DND-41 (cell line): ENCODE measurements at regions not wholly inside any gene's neighbourhood (a gene's known extent, or its start where the extent isn't known, plus 50 kb on each side); places are given as distances from the start of the nearest gene placed in this dataset.

ENCODE experiments used
- ATAC-seq: fragments of 200-7000 bp; cut with Tn5 transposase; 3 replicates; pipeline ENCODE4 v1.9.1; 2021; ENCODE audit warnings: low read depth; ENCODE audit not compliant: insufficient read depth
- DNase-seq: peaks from one replicate; pipeline ENCODE4 v3.0.0-alpha.2; 2020
- H2AFZ ChIP-seq: 2 replicates; pipeline ENCODE4 v1.6.0; 2012; ENCODE audit warnings: low read depth, low read length
- H3K27ac ChIP-seq: 2 replicates; pipeline ENCODE4 v1.5.1; 2012; ENCODE audit warnings: low read length, inconsistent platforms
- H3K27me3 ChIP-seq: fragments of 200-600 bp; sonication (generic); 2 replicates; pipeline ENCODE4 v1.6.0; 2012; ENCODE audit warnings: low read length, mild to moderate bottlenecking, inconsistent platforms; ENCODE audit not compliant: insufficient read depth, poor library complexity
- H3K36me3 ChIP-seq: 2 replicates; pipeline ENCODE4 v1.5.1; 2012; ENCODE audit warnings: low read length, inconsistent platforms; ENCODE audit not compliant: insufficient read depth
- H3K4me1 ChIP-seq: 2 replicates; pipeline ENCODE4 v1.5.1; 2012; ENCODE audit warnings: mild to moderate bottlenecking, low read length; ENCODE audit not compliant: insufficient read depth
- H3K4me2 ChIP-seq: 2 replicates; pipeline ENCODE4 v1.6.0; 2012; ENCODE audit warnings: mild to moderate bottlenecking, moderate library complexity, low read length, inconsistent platforms; ENCODE audit not compliant: insufficient read depth
- H3K4me3 ChIP-seq, 2 experiments: fragments of 200-600 bp in 1 of 2; shearing (Covaris generic) in 1 of 2; 2 replicates each; pipeline ENCODE4 v1.5.1; 2012 to 2016; ENCODE audit warnings: inconsistent platforms in 2 of 2, low read length in 2 of 2, mild to moderate bottlenecking in 2 of 2, low read depth in 1 of 2, moderate library complexity in 1 of 2
- H3K79me2 ChIP-seq: 2 replicates; pipeline ENCODE4 v1.6.0; 2012; ENCODE audit warnings: low read length, inconsistent platforms; ENCODE audit not compliant: insufficient read depth
- H3K9ac ChIP-seq: 2 replicates; pipeline ENCODE4 v1.6.0; 2012; ENCODE audit warnings: low read depth, mild to moderate bottlenecking, inconsistent platforms, low read length, moderate library complexity
- H3K9me3 ChIP-seq: 2 replicates; pipeline ENCODE4 v1.5.1; 2012; ENCODE audit warnings: low read length, moderate library complexity, mild to moderate bottlenecking, inconsistent platforms; ENCODE audit not compliant: insufficient read depth, severe bottlenecking
- H4K20me1 ChIP-seq: 2 replicates; pipeline ENCODE4 v1.6.0; 2012; ENCODE audit warnings: low read length; ENCODE audit not compliant: insufficient read depth
- CTCF ChIP-seq: IDR thresholded peaks from 2 replicates; pipeline ENCODE4 v1.5.1; 2012; ENCODE audit warnings: borderline replicate concordance, low read length, moderate library complexity, mild to moderate bottlenecking; ENCODE audit not compliant: poor library complexity, severe bottlenecking; ENCODE audit errors: extremely low read depth
- EZH2 ChIP-seq: IDR thresholded peaks from 3 replicates; pipeline ENCODE4 v1.6.1; 2012; ENCODE audit warnings: borderline replicate concordance, low read depth, mild to moderate bottlenecking, moderate library complexity, low read length, inconsistent platforms; ENCODE audit not compliant: severe bottlenecking

- ATAC-seq = no peak
- H3K36me3 ChIP-seq = no peaks in the 10 kb centered on the region
- no peaks in the 10 kb centered on the region for H3K27me3 ChIP-seq
Measured at GRCh38 chrX:65589304-65589703, 54.7 kb upstream of the LAS1L start.

GRCh38 chrX:65588795-65589194, 54.2 kb upstream of the LAS1L start:
- Histone ChIP-seq H3K9ac (no peak overlapping the region), H3K36me3 (no peaks in the 10 kb centered on the region), H3K4me1 (no peaks in the 10 kb centered on the region), H3K27ac (no peak overlapping the region), H3K79me2 (no peaks in the 10 kb centered on the region), H2AFZ (no peak overlapping the region), H3K9me3 (no peaks in the 10 kb centered on the region), H3K4me3 (no peak overlapping the region), H4K20me1 (no peaks in the 10 kb centered on the region), H3K4me2 (no peak overlapping the region), H3K27me3 (no peaks in the 10 kb centered on the region)
- DNase-seq (no peak), ATAC-seq (no peak)
- TF ChIP-seq CTCF (no peak), EZH2 (no peak)

More at GRCh38 chrX:65589304-65589703, 54.7 kb upstream of the LAS1L start:
- TF ChIP-seq EZH2 (no peak), CTCF (no peak)
- Histone ChIP-seq H3K79me2 (no peaks in the 10 kb centered on the region), H2AFZ (no peak overlapping the region), H3K4me2 (no peak overlapping the region), H3K27ac (no peak overlapping the region), H3K9ac (no peak overlapping the region), H3K4me1 (no peaks in the 10 kb centered on the region), H3K9me3 (no peaks in the 10 kb centered on the region), H3K4me3 (no peak overlapping the region), H4K20me1 (no peaks in the 10 kb centered on the region)
- no peak for DNase-seq

GRCh38 chrX:65587616-65588526, 53.3 kb upstream of the LAS1L start:
- Histone ChIP-seq H3K79me2 (no peaks in the 10 kb centered on the region), H3K9ac (no peak overlapping the region), H3K9me3 (no peaks in the 10 kb centered on the region), H3K27ac (no peak overlapping the region), H3K4me1 (no peaks in the 10 kb centered on the region), H3K4me2 (no peak overlapping the region), H3K4me3 (no peak overlapping the region), H3K36me3 (no peaks in the 10 kb centered on the region), H4K20me1 (no peaks in the 10 kb centered on the region), H2AFZ (no peak overlapping the region), H3K27me3 (no peaks in the 10 kb centered on the region)
- DNase-seq (no peak), ATAC-seq (no peak)
- TF ChIP-seq EZH2 = no peak
- TF ChIP-seq CTCF = no peak
